ENCODE measurements at regions not wholly inside any gene's neighbourhood (a gene's known extent, or its start where the extent isn't known, plus 50 kb on each side); places are given as distances from the start of the nearest gene placed in this dataset.

- H3K4me3 ChIP-seq = no peak overlapping the region
- no peaks in the 10 kb centered on the region for H3K9me3 ChIP-seq
- intact Hi-C loops (cut with DNase I) = no loop called here
- H3K27ac ChIP-seq = no peak overlapping the region
- H3K4me1 ChIP-seq = no peaks in the 10 kb centered on the region
- no peaks in the 10 kb centered on the region for H3K36me3 ChIP-seq
- no peak for DNase-seq (ENCODE audit: low spot score in 2 of 2)
- no peaks in the 10 kb centered on the region for H3K27me3 ChIP-seq
- TF ChIP-seq CTCF (IDR thresholded peaks at IDR 0.05) = no peak
These were observed 150.0 kb upstream of the ACO1 start for GRCh38 chr9:32234451-32234850.

- Histone ChIP-seq H3K27ac (no peak overlapping the region), H3K36me3 (no peaks in the 10 kb centered on the region), H3K4me1 (no peaks in the 10 kb centered on the region), H3K9me3 (no peaks in the 10 kb centered on the region), H3K4me3 (no peak overlapping the region), H3K27me3 (no peaks in the 10 kb centered on the region)
- no peak for DNase-seq (ENCODE audit: low spot score in 2 of 2)
- intact Hi-C loops (cut with DNase I) = no loop called here
- no peak for TF ChIP-seq CTCF (IDR thresholded peaks at IDR 0.05)
These were observed 137.3 kb upstream of the ACO1 start for GRCh38 chr9:32247168-32247567.

- Histone ChIP-seq H3K27ac (no peak overlapping the region), H3K4me3 (no peak overlapping the region), H3K4me1 (no peaks in the 10 kb centered on the region), H3K27me3 (no peaks in the 10 kb centered on the region), H3K36me3 (no peaks in the 10 kb centered on the region), H3K9me3 (no peaks in the 10 kb centered on the region)
- intact Hi-C loops (cut with DNase I) = no loop called here
- no peak for DNase-seq (ENCODE audit: low spot score in 2 of 2)
- TF ChIP-seq CTCF (IDR thresholded peaks at IDR 0.05) = no peak
These were observed 136.2 kb upstream of the ACO1 start for GRCh38 chr9:32248189-32248712.

- TF ChIP-seq CTCF (IDR thresholded peaks at IDR 0.05) = peak in 2 of 3 experiments; percentile 8 to 26
- intact Hi-C loops (cut with DNase I) = no loop called here
- Histone ChIP-seq H3K9me3 (no peaks in the 10 kb centered on the region), H3K4me1 (no peaks in the 10 kb centered on the region), H3K36me3 (no peaks in the 10 kb centered on the region), H3K27me3 (no peaks in the 10 kb centered on the region), H3K4me3 (no peak overlapping the region), H3K27ac (no peak overlapping the region)
- DNase-seq (ENCODE audit: low spot score in 2 of 2) = no peak
These were observed 132.9 kb upstream of the ACO1 start for GRCh38 chr9:32251539-32251938.

GRCh38 chr9:32253731-32254130 lies 130.7 kb upstream of the ACO1 start:
- intact Hi-C loops (cut with DNase I) = no loop called here
- Histone ChIP-seq H3K36me3 (no peaks in the 10 kb centered on the region), H3K4me1 (no peaks in the 10 kb centered on the region), H3K4me3 (no peak overlapping the region), H3K27me3 (no peaks in the 10 kb centered on the region), H3K27ac (no peak overlapping the region), H3K9me3 (no peaks in the 10 kb centered on the region)
- no peak for DNase-seq (ENCODE audit: low spot score in 2 of 2)
- TF ChIP-seq CTCF (IDR thresholded peaks at IDR 0.05) = no peak

GRCh38 chr9:32255026-32255425 lies 129.4 kb upstream of the ACO1 start:
- H3K27me3 ChIP-seq = no peaks in the 10 kb centered on the region
- no peaks in the 10 kb centered on the region for H3K36me3 ChIP-seq
- H3K9me3 ChIP-seq = no peaks in the 10 kb centered on the region
- intact Hi-C loops (cut with DNase I) = no loop called here
- no peaks in the 10 kb centered on the region for H3K4me1 ChIP-seq
- no peak for DNase-seq (ENCODE audit: low spot score in 2 of 2)
- no peak for TF ChIP-seq CTCF (IDR thresholded peaks at IDR 0.05)
- H3K27ac ChIP-seq = no peak overlapping the region
- no peak overlapping the region for H3K4me3 ChIP-seq

All from ascending aorta (tissue), 2 donors.